Endothelial cell of umbilical vein (primary cell): ENCODE measurements at regions not wholly inside any gene's neighbourhood (a gene's known extent, or its start where the extent isn't known, plus 50 kb on each side); places are given as distances from the start of the nearest gene placed in this dataset.

ENCODE experiments used
- BruUV-seq: library from RNA; stranded (reverse); fragments of 400-500 nt; replicated peaks from 2 replicates; lab custom pipeline; 2021; lab: Mats Ljungman, UMichigan
- CTCF ChIA-PET: fragments of 300-600, 350-600 bp; sonication (Branson Sonifier 250); formaldehyde crosslinking; loops from one replicate; lab custom pipeline; 2021; ENCODE audit warnings: antibody characterized with exemption, inconsistent platforms; lab: Charles Lee
- POLR2A ChIA-PET: fragments of 300-600, 350-600 bp; sonication (Branson Sonifier 250); formaldehyde crosslinking; loops from one replicate; lab custom pipeline; 2021; ENCODE audit warnings: antibody characterized with exemption, inconsistent platforms; lab: Charles Lee
- DNase-seq: peaks from one replicate; pipeline ENCODE4 v3.0.0-alpha.2; 2011; ENCODE audit warnings: low read depth, low spot score
- FAIRE-seq: peaks from 2 replicates; lab custom pipeline; 2011; peaks lifted over from hg19 to GRCh38; lab: Jason Lieb, UNC
- H2AFZ ChIP-seq: 2 replicates; pipeline ENCODE4 v1.6.0; 2012; ENCODE audit warnings: low read depth, low read length, control low read depth, inconsistent platforms
- H3K27ac ChIP-seq: 2 replicates; pipeline ENCODE4 v1.5.1; 2011; ENCODE audit warnings: low read depth, mild to moderate bottlenecking, control low read depth, low read length, moderate library complexity; ENCODE audit not compliant: insufficient read depth
- H3K27me3 ChIP-seq, 2 experiments: 2 replicates each; pipeline versions ENCODE4 v1.6.0 to v1.6.1; 2011; ENCODE audit warnings: low read length in 2 of 2, mixed read lengths in 1 of 2; ENCODE audit not compliant: control insufficient read depth in 2 of 2, insufficient read depth in 2 of 2
- H3K36me3 ChIP-seq, 2 experiments: 2 replicates in 1 of 2; 3 replicates in 1 of 2; pipeline ENCODE4 v1.5.1; 2011; ENCODE audit warnings: low read length in 2 of 2, mild to moderate bottlenecking in 1 of 2, moderate library complexity in 1 of 2; ENCODE audit not compliant: control insufficient read depth in 2 of 2, insufficient read depth in 2 of 2; ENCODE audit errors: extremely low read depth in 1 of 2
- H3K4me1 ChIP-seq: 3 replicates; pipeline ENCODE4 v1.5.1; 2011; ENCODE audit warnings: mild to moderate bottlenecking, low read length; ENCODE audit not compliant: control insufficient read depth, insufficient read depth; ENCODE audit errors: extremely low read depth
- H3K4me2 ChIP-seq: 2 replicates; pipeline ENCODE4 v1.6.1; 2011; ENCODE audit warnings: low read length, control low read depth, mixed read lengths; ENCODE audit not compliant: insufficient read depth
- H3K4me3 ChIP-seq, 3 experiments: fragments of 200-600 bp in 1 of 3; sonication (generic), shearing (Covaris generic) in 1 of 3; replicated peaks in 1 of 3; 2 replicates each; pipeline ENCODE4 v1.5.1; 2011 to 2016; ENCODE audit warnings: control low read depth in 3 of 3, low read length in 3 of 3, mild to moderate bottlenecking in 2 of 3, inconsistent platforms in 1 of 3, low read depth in 1 of 3, moderate library complexity in 1 of 3; ENCODE audit not compliant: insufficient read depth in 1 of 3
- H3K79me2 ChIP-seq: 2 replicates; pipeline ENCODE4 v1.6.0; 2012; ENCODE audit warnings: low read length, inconsistent platforms; ENCODE audit not compliant: control insufficient read depth, insufficient read depth
- H3K9ac ChIP-seq: replicated peaks from 2 replicates; pipeline ENCODE3; 2011; ENCODE audit warnings: low read length, control low read depth; ENCODE audit not compliant: insufficient read depth; ENCODE audit errors: extremely low read depth
- H3K9me1 ChIP-seq: replicated peaks from 3 replicates; pipeline ENCODE4 v1.6.0; 2011; ENCODE audit warnings: mild to moderate bottlenecking, low read length; ENCODE audit not compliant: control insufficient read depth, insufficient read depth; ENCODE audit errors: extremely low read depth
- H3K9me3 ChIP-seq: replicated peaks from 2 replicates; pipeline ENCODE4 v1.5.1; 2012; ENCODE audit warnings: low read length, inconsistent platforms; ENCODE audit not compliant: control insufficient read depth, insufficient read depth
- H4K20me1 ChIP-seq: replicated peaks from 2 replicates; pipeline ENCODE3; 2011; ENCODE audit warnings: mild to moderate bottlenecking, low read length; ENCODE audit not compliant: control insufficient read depth, insufficient read depth; ENCODE audit errors: extremely low read depth
- EZH2 ChIP-seq: IDR thresholded peaks from 2 replicates; pipeline ENCODE4 v1.6.1; 2012; ENCODE audit warnings: borderline replicate concordance, low read depth, mild to moderate bottlenecking, moderate library complexity, low read length, inconsistent platforms; ENCODE audit not compliant: severe bottlenecking
- FOS ChIP-seq: IDR thresholded peaks from 2 replicates; pipeline ENCODE4 v1.6.1; 2011; ENCODE audit warnings: mild to moderate bottlenecking, low read length, moderate library complexity, borderline replicate concordance; ENCODE audit not compliant: insufficient read depth
- GATA2 ChIP-seq: IDR thresholded peaks from 2 replicates; pipeline ENCODE4 v1.7.0; 2011; ENCODE audit warnings: low read depth, mild to moderate bottlenecking, moderate library complexity, mixed read lengths, low read length; ENCODE audit not compliant: insufficient read length, insufficient read depth
- JUN ChIP-seq: IDR thresholded peaks from 2 replicates; pipeline ENCODE4 v1.6.1; 2011; ENCODE audit warnings: borderline replicate concordance, low read depth; ENCODE audit not compliant: insufficient read length, insufficient read depth
- MYC ChIP-seq: IDR thresholded peaks from one replicate; pipeline ENCODE4 v1.6.1; 2011; ENCODE audit warnings: mild to moderate bottlenecking, low read depth, low read length
- POLR2A ChIP-seq: IDR thresholded peaks from 2 replicates; pipeline ENCODE4 v1.6.1; 2012; ENCODE audit warnings: low read depth, mild to moderate bottlenecking, control low read depth, low read length
- POLR2AphosphoS5 ChIP-seq: IDR thresholded peaks from 2 replicates; pipeline ENCODE4 v1.6.1; 2012; ENCODE audit warnings: low read depth, mild to moderate bottlenecking, control low read depth, low read length, moderate library complexity; ENCODE audit not compliant: insufficient read depth
- dilution Hi-C: fragments of 300-500 bp; cut with MboI; formaldehyde crosslinking; loops from one replicate; pipeline ENCODE4 v1.15.0; 2019; ENCODE audit warnings: low sequenced_read_pairs; ENCODE audit not compliant: extremely low pct_ligation_motif_present
- intact Hi-C: fragments of 100-400 bp; cut with micrococcal nuclease; formaldehyde crosslinking; loops from one replicate; pipeline ENCODE4 v1.10.0; 2022
- TF ChIP-seq, protein P1 (sequence below): IDR thresholded peaks from 2 replicates; pipeline ENCODE4 v1.6.1; 2011; ENCODE audit not compliant: insufficient read depth, insufficient read length
- TF ChIP-seq, protein P2 (sequence below), 2 donors: IDR thresholded peaks; 1 replicate in 1 of 2; 2 replicates in 1 of 2; pipeline ENCODE4 v1.5.1; 2011; ENCODE audit warnings: low read length in 2 of 2, mild to moderate bottlenecking in 2 of 2, moderate library complexity in 2 of 2, control low read depth in 1 of 2, inconsistent platforms in 1 of 2, low read depth in 1 of 2; ENCODE audit not compliant: insufficient read depth in 1 of 2; ENCODE audit errors: extremely low read depth in 1 of 2

DNA sequence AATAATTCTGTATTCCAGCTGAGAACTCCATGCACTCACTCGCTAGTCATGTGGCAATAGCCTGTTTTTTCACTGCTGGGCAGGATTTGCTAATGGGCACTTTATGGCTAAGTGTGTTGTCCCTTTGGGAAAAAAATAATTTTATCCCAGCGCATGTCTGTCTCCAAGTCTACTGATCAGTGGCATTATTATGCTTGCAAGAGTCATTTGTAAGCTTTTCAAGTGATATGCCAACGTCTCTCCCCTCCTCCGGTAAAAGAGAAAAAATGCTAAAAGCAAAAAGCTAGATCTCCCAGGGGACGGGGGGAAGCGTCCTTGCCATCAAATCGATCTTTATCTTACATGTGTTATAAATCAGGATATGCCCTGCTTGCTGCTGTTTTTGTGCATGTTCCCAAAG is 407.7 kb downstream of the CDH26 start:
- ChIA-PET POLR2A (no interaction called here), CTCF (no interaction called here)
- Histone ChIP-seq H3K27ac (no peak overlapping the region), H3K9ac (no peak overlapping the region), H4K20me1 (no peaks in the 10 kb centered on the region), H3K36me3 (no peaks in the 10 kb centered on the region), H3K4me3 (no peak overlapping the region), H3K79me2 (no peaks in the 10 kb centered on the region), H3K9me3 (peaks cover 10% of the 10 kb centered on the region), H3K4me1 (no peaks in the 10 kb centered on the region), H3K4me2 (no peak overlapping the region), H3K27me3 (no peaks in the 10 kb centered on the region), H3K9me1 (no peaks in the 10 kb centered on the region), H2AFZ (no peak overlapping the region)
- no peak for FAIRE-seq
- dilution Hi-C loops = no loop called here
- no TSS peak for BruUV-seq
- intact Hi-C loops = no loop called here
- DNase-seq = no peak
- TF ChIP-seq GATA2 (no peak), JUN (no peak), POLR2AphosphoS5 (no peak), FOS (no peak), MYC (no peak), POLR2A (no peak), EZH2 (no peak)
- TF ChIP-seq, protein P1, sequence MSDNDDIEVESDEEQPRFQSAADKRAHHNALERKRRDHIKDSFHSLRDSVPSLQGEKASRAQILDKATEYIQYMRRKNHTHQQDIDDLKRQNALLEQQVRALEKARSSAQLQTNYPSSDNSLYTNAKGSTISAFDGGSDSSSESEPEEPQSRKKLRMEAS = no peak
- TF ChIP-seq, protein P2, sequence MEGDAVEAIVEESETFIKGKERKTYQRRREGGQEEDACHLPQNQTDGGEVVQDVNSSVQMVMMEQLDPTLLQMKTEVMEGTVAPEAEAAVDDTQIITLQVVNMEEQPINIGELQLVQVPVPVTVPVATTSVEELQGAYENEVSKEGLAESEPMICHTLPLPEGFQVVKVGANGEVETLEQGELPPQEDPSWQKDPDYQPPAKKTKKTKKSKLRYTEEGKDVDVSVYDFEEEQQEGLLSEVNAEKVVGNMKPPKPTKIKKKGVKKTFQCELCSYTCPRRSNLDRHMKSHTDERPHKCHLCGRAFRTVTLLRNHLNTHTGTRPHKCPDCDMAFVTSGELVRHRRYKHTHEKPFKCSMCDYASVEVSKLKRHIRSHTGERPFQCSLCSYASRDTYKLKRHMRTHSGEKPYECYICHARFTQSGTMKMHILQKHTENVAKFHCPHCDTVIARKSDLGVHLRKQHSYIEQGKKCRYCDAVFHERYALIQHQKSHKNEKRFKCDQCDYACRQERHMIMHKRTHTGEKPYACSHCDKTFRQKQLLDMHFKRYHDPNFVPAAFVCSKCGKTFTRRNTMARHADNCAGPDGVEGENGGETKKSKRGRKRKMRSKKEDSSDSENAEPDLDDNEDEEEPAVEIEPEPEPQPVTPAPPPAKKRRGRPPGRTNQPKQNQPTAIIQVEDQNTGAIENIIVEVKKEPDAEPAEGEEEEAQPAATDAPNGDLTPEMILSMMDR (IDR thresholded peaks at IDR 0.05; ENCODE audit: extremely low read depth in 1 of 2, insufficient read depth in 1 of 2, low read depth in 1 of 2, low read length in 2 of 2) = no peak
